ENCODE measurements at regions not wholly inside any gene's neighbourhood (a gene's known extent, or its start where the extent isn't known, plus 50 kb on each side); places are given as distances from the start of the nearest gene placed in this dataset.
A peak's percentile ranks its signal among the peaks of the same experiment; 100 is the strongest.
"Not testable (repeated sequence)": the region's sequence is repeated elsewhere in the genome, so short reads cannot be mapped to it uniquely, and the experiment has no call there.

DNA sequence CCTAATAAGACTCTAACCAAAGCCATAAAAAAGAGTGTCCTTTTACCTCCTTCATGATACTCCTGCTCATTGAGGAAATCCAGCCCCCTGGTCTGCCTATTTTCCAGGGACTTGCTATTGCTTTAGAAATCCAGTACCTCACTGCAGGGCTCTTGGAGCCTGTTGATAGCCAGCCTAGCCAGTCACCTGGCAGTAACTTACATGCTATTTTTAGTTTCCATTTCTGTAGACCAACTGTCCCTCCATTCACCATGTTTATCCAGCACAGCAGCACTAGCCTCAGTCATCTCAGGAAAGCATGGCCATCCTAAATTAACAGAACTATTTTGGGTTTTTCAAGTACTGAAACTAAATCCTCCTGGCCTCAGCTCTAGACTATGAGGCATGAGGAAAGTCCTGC is 91.5 kb upstream of the PHF24 start:
- Histone ChIP-seq H3K27me3 (ENCODE audit: control insufficient read depth in 3 of 3, insufficient read depth in 3 of 3, low read length in 3 of 3) (no peaks in the 10 kb centered on the region), H3K9me3 (ENCODE audit: control insufficient read depth in 3 of 3, low read length in 3 of 3) (no peaks in the 10 kb centered on the region), H3K9ac (ENCODE audit: low read depth in 1 of 3, low read length in 3 of 3) (no peak overlapping the region), H3K36me3 (ENCODE audit: control insufficient read depth in 3 of 3, insufficient read depth in 3 of 3, low read length in 3 of 3) (no peaks in the 10 kb centered on the region), H3K27ac (ENCODE audit: low read depth, low read length) (peak overlapping the region; percentile 25), H3K4me1 (ENCODE audit: control insufficient read depth in 3 of 3, insufficient read depth in 3 of 3, low read length in 3 of 3) (peaks cover 0 to 8% (median 3%) of the 10 kb centered on the region in 3 donors), H3K4me3 (ENCODE audit: low read length in 3 of 3) (no peak overlapping the region)

GRCh38 chr9:34863426-34863825 is 94.7 kb upstream of the PHF24 start:
- no peak overlapping the region for H3K9ac ChIP-seq (ENCODE audit: low read depth in 1 of 3, low read length in 3 of 3)
- no peaks in the 10 kb centered on the region for H3K9me3 ChIP-seq (ENCODE audit: control insufficient read depth in 3 of 3, low read length in 3 of 3)
- H3K4me3 ChIP-seq (ENCODE audit: low read length in 3 of 3): no peak overlapping the region

GRCh38 chr9:34862836-34863235 is 95.2 kb upstream of the PHF24 start:
- H3K27ac ChIP-seq (ENCODE audit: low read depth, low read length): no peak overlapping the region
- peaks cover 0 to 8% (median 3%) of the 10 kb centered on the region in 3 donors for H3K4me1 ChIP-seq (ENCODE audit: control insufficient read depth in 3 of 3, insufficient read depth in 3 of 3, low read length in 3 of 3)
- no peak overlapping the region for H3K9ac ChIP-seq (ENCODE audit: low read depth in 1 of 3, low read length in 3 of 3)
- no peaks in the 10 kb centered on the region for H3K27me3 ChIP-seq (ENCODE audit: control insufficient read depth in 3 of 3, insufficient read depth in 3 of 3, low read length in 3 of 3)
- no peak overlapping the region for H3K4me3 ChIP-seq (ENCODE audit: low read length in 3 of 3)
- H3K9me3 ChIP-seq (ENCODE audit: control insufficient read depth in 3 of 3, low read length in 3 of 3): peaks cover 0 to 2% (median 0%) of the 10 kb centered on the region in 3 donors
- H3K36me3 ChIP-seq (ENCODE audit: control insufficient read depth in 3 of 3, insufficient read depth in 3 of 3, low read length in 3 of 3): no peaks in the 10 kb centered on the region

More at GRCh38 chr9:34863426-34863825, 94.7 kb upstream of the PHF24 start:
- no peak overlapping the region for H3K27ac ChIP-seq (ENCODE audit: low read depth, low read length)
- H3K4me1 ChIP-seq (ENCODE audit: control insufficient read depth in 3 of 3, insufficient read depth in 3 of 3, low read length in 3 of 3): peaks cover 0 to 8% (median 3%) of the 10 kb centered on the region in 3 donors
- H3K27me3 ChIP-seq (ENCODE audit: control insufficient read depth in 3 of 3, insufficient read depth in 3 of 3, low read length in 3 of 3): no peaks in the 10 kb centered on the region
- no peaks in the 10 kb centered on the region for H3K36me3 ChIP-seq (ENCODE audit: control insufficient read depth in 3 of 3, insufficient read depth in 3 of 3, low read length in 3 of 3)

DNA sequence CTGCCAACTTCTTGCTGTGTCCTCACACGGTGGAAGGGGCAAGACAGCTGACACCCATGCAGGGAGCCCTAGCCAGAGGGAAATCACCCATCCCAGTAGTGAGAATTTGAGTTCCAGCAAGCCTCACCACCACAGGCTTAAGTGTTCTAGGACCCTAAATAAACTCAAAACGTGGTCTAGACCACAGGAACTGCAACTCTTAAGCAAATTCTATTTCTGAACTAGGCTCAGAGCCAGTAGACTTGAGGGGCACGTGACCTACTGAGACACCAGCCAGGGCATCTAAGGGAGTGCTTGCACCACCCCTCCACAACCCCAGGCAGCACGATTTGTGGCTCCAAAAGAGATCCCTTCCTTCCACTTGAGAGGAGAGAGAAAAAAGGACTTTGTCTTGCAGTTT is 96.0 kb upstream of the PHF24 start:
- Histone ChIP-seq H3K27ac (ENCODE audit: low read depth, low read length) (no peak overlapping the region), H3K9me3 (ENCODE audit: control insufficient read depth in 3 of 3, low read length in 3 of 3) (peaks cover 0 to 2% (median 0%) of the 10 kb centered on the region in 3 donors), H3K36me3 (ENCODE audit: control insufficient read depth in 3 of 3, insufficient read depth in 3 of 3, low read length in 3 of 3) (no peaks in the 10 kb centered on the region), H3K4me1 (ENCODE audit: control insufficient read depth in 3 of 3, insufficient read depth in 3 of 3, low read length in 3 of 3) (peaks cover 0 to 4% (median 2%) of the 10 kb centered on the region in 3 donors), H3K9ac (ENCODE audit: low read depth in 1 of 3, low read length in 3 of 3) (no peak overlapping the region), H3K4me3 (ENCODE audit: low read length in 3 of 3) (no peak overlapping the region), H3K27me3 (ENCODE audit: control insufficient read depth in 3 of 3, insufficient read depth in 3 of 3, low read length in 3 of 3) (no peaks in the 10 kb centered on the region)

DNA sequence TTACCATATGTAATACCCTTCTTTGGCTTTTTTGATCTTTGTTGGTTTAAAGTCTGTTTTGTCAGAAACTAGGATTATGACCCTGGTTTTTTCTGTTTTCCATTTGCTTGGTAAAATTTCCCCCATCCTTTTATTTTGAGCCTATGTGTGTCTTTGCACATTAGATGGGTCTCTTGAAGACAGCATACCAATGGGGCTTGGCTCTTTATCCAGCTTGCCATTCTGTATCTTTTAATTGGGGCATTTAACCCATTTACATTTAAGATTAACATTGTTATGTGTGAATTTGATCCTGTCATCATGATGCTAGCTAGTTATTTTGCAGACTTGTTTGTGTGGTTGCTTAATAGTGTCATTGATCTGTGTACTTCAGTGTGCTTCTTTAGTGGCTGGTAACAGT is 103.1 kb upstream of the PHF24 start:
- not testable (repeated sequence) for H3K36me3 ChIP-seq (ENCODE audit: control insufficient read depth in 3 of 3, insufficient read depth in 3 of 3, low read length in 3 of 3); H3K4me3 ChIP-seq (ENCODE audit: low read length in 3 of 3); H3K27ac ChIP-seq (ENCODE audit: low read depth, low read length); H3K27me3 ChIP-seq (ENCODE audit: control insufficient read depth in 3 of 3, insufficient read depth in 3 of 3, low read length in 3 of 3); H3K4me1 ChIP-seq (ENCODE audit: control insufficient read depth in 3 of 3, insufficient read depth in 3 of 3, low read length in 3 of 3); H3K9ac ChIP-seq (ENCODE audit: low read depth in 1 of 3, low read length in 3 of 3)
- H3K9me3 ChIP-seq (ENCODE audit: control insufficient read depth in 3 of 3, low read length in 3 of 3): peaks cover 2 to 13% (median 2%) of the 10 kb centered on the region in 3 donors

- H3K27me3 ChIP-seq (ENCODE audit: control insufficient read depth in 3 of 3, insufficient read depth in 3 of 3, low read length in 3 of 3): peaks cover 0 to 3% (median 0%) of the 10 kb centered on the region in 3 donors
- no peak overlapping the region for H3K27ac ChIP-seq (ENCODE audit: low read depth, low read length)
- peaks cover 0 to 6% (median 0%) of the 10 kb centered on the region in 3 donors for H3K4me1 ChIP-seq (ENCODE audit: control insufficient read depth in 3 of 3, insufficient read depth in 3 of 3, low read length in 3 of 3)
Observed at GRCh38 chr9:34830068-34830467, 120.1 kb upstream of the CCL21 start.

DNA sequence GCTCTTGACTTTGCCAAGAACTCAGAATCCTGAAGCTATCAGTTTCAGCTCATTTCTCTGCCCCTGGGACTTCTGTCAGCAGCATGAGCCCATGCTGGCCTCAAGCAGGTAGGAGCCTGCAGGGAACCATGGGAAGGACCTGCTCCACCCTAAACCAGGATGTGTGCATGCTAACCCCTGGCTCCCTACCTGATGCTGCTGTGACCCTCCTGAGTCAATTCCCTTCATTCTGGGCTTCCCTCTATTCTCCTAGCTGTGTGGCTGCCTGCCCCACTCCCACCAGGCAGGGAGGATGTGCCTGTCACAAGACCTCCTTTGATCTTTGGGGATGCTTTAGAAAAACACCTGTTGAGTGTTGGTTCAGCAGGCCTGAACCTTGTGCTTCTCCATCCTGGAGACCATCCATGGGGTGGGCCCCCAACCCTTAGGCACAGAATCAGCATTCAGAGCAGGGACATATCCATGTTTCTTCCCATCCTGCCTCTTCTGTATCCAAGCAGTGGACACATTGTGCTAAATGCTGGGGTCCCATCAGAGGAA is 117.1 kb upstream of the CCL21 start:
- Histone ChIP-seq H3K36me3 (ENCODE audit: control insufficient read depth in 3 of 3, insufficient read depth in 3 of 3, low read length in 3 of 3) (no peaks in the 10 kb centered on the region), H3K9ac (ENCODE audit: low read depth in 1 of 3, low read length in 3 of 3) (no peak overlapping the region), H3K9me3 (ENCODE audit: control insufficient read depth in 3 of 3, low read length in 3 of 3) (no peaks in the 10 kb centered on the region), H3K27ac (ENCODE audit: low read depth, low read length) (no peak overlapping the region), H3K4me3 (ENCODE audit: low read length in 3 of 3) (no peak overlapping the region), H3K4me1 (ENCODE audit: control insufficient read depth in 3 of 3, insufficient read depth in 3 of 3, low read length in 3 of 3) (peaks cover 0 to 6% (median 0%) of the 10 kb centered on the region in 3 donors), H3K27me3 (ENCODE audit: control insufficient read depth in 3 of 3, insufficient read depth in 3 of 3, low read length in 3 of 3) (peaks cover 0 to 3% (median 0%) of the 10 kb centered on the region in 3 donors)

More at GRCh38 chr9:34830068-34830467, 120.1 kb upstream of the CCL21 start:
- Histone ChIP-seq H3K36me3 (ENCODE audit: control insufficient read depth in 3 of 3, insufficient read depth in 3 of 3, low read length in 3 of 3) (no peaks in the 10 kb centered on the region), H3K4me3 (ENCODE audit: low read length in 3 of 3) (no peak overlapping the region), H3K9me3 (ENCODE audit: control insufficient read depth in 3 of 3, low read length in 3 of 3) (no peaks in the 10 kb centered on the region), H3K9ac (ENCODE audit: low read depth in 1 of 3, low read length in 3 of 3) (no peak overlapping the region)

GRCh38 chr9:34825775-34826174 is 115.8 kb upstream of the CCL21 start:
- Histone ChIP-seq H3K27me3 (ENCODE audit: control insufficient read depth in 3 of 3, insufficient read depth in 3 of 3, low read length in 3 of 3) (peaks cover 0 to 3% (median 0%) of the 10 kb centered on the region in 3 donors), H3K27ac (ENCODE audit: low read depth, low read length) (no peak overlapping the region), H3K4me3 (ENCODE audit: low read length in 3 of 3) (peak overlapping the region in 1 of 3 donors; percentile 6), H3K9ac (ENCODE audit: low read depth in 1 of 3, low read length in 3 of 3) (no peak overlapping the region), H3K9me3 (ENCODE audit: control insufficient read depth in 3 of 3, low read length in 3 of 3) (no peaks in the 10 kb centered on the region), H3K36me3 (ENCODE audit: control insufficient read depth in 3 of 3, insufficient read depth in 3 of 3, low read length in 3 of 3) (no peaks in the 10 kb centered on the region), H3K4me1 (ENCODE audit: control insufficient read depth in 3 of 3, insufficient read depth in 3 of 3, low read length in 3 of 3) (peaks cover 0 to 6% (median 0%) of the 10 kb centered on the region in 3 donors)

GRCh38 chr9:34823778-34824177 is 113.8 kb upstream of the CCL21 start:
- no peaks in the 10 kb centered on the region for H3K36me3 ChIP-seq (ENCODE audit: control insufficient read depth in 3 of 3, insufficient read depth in 3 of 3, low read length in 3 of 3)
- no peak overlapping the region for H3K27ac ChIP-seq (ENCODE audit: low read depth, low read length)
- H3K9ac ChIP-seq (ENCODE audit: low read depth in 1 of 3, low read length in 3 of 3): no peak overlapping the region
- no peaks in the 10 kb centered on the region for H3K9me3 ChIP-seq (ENCODE audit: control insufficient read depth in 3 of 3, low read length in 3 of 3)
- peaks cover 0 to 6% (median 0%) of the 10 kb centered on the region in 3 donors for H3K4me1 ChIP-seq (ENCODE audit: control insufficient read depth in 3 of 3, insufficient read depth in 3 of 3, low read length in 3 of 3)
- H3K4me3 ChIP-seq (ENCODE audit: low read length in 3 of 3): no peak overlapping the region
- H3K27me3 ChIP-seq (ENCODE audit: control insufficient read depth in 3 of 3, insufficient read depth in 3 of 3, low read length in 3 of 3): peaks cover 0 to 3% (median 0%) of the 10 kb centered on the region in 3 donors

DNA sequence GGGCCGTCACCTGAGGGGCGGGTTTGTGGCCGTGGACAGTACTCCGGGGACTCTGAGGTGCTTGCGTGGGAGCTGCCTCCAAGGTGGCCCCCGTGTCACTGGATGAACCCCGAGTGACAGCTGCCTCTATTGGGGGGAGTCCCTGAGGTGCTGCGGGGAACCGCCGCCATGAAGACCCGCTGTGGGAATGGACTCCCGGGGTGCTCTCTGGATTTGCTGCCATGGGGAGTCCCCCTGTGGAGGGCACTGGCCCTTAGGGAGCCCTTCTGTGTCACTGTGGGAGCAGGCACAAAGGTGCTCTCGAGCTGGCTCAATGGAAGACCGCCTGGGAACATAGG is 100.2 kb upstream of the CCL21 start:
- H3K27ac ChIP-seq (ENCODE audit: low read depth, low read length): no peak overlapping the region
- H3K36me3 ChIP-seq (ENCODE audit: control insufficient read depth in 3 of 3, insufficient read depth in 3 of 3, low read length in 3 of 3): no peaks in the 10 kb centered on the region

More for the DNA sequence above, 100.2 kb upstream of the CCL21 start:
- Histone ChIP-seq H3K4me1 (ENCODE audit: control insufficient read depth in 3 of 3, insufficient read depth in 3 of 3, low read length in 3 of 3) (peaks cover 3 to 4% (median 4%) of the 10 kb centered on the region in 3 donors), H3K9me3 (ENCODE audit: control insufficient read depth in 3 of 3, low read length in 3 of 3) (peaks cover 2 to 15% (median 6%) of the 10 kb centered on the region in 3 donors), H3K4me3 (ENCODE audit: low read length in 3 of 3) (no peak overlapping the region), H3K9ac (ENCODE audit: low read depth in 1 of 3, low read length in 3 of 3) (no peak overlapping the region), H3K27me3 (ENCODE audit: control insufficient read depth in 3 of 3, insufficient read depth in 3 of 3, low read length in 3 of 3) (peaks cover 6 to 14% (median 11%) of the 10 kb centered on the region in 3 donors)
